B cell (primary cell): ENCODE measurements at regions not wholly inside any gene's neighbourhood (a gene's known extent, or its start where the extent isn't known, plus 50 kb on each side); places are given as distances from the start of the nearest gene placed in this dataset.

Experiments
- EZH2 ChIP-seq: IDR thresholded peaks from 2 replicates; pipeline ENCODE4 v1.6.1; 2012; ENCODE audit warnings: borderline replicate concordance, low read depth, mild to moderate bottlenecking, moderate library complexity, low read length; ENCODE audit not compliant: insufficient read depth, poor library complexity, severe bottlenecking
- TF ChIP-seq, protein P1 (sequence below): fragments of 200-600 bp; IDR thresholded peaks from one replicate; pipeline ENCODE4 v1.8.0; 2022; ENCODE audit warnings: antibody characterized with exemption, mild to moderate bottlenecking

GRCh38 chr13:107819071-107819470, 396.3 kb downstream of the LIG4 start:
- TF ChIP-seq, protein P1, sequence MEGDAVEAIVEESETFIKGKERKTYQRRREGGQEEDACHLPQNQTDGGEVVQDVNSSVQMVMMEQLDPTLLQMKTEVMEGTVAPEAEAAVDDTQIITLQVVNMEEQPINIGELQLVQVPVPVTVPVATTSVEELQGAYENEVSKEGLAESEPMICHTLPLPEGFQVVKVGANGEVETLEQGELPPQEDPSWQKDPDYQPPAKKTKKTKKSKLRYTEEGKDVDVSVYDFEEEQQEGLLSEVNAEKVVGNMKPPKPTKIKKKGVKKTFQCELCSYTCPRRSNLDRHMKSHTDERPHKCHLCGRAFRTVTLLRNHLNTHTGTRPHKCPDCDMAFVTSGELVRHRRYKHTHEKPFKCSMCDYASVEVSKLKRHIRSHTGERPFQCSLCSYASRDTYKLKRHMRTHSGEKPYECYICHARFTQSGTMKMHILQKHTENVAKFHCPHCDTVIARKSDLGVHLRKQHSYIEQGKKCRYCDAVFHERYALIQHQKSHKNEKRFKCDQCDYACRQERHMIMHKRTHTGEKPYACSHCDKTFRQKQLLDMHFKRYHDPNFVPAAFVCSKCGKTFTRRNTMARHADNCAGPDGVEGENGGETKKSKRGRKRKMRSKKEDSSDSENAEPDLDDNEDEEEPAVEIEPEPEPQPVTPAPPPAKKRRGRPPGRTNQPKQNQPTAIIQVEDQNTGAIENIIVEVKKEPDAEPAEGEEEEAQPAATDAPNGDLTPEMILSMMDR: no peak
- TF ChIP-seq EZH2: no peak
